NB4 (cell line): ENCODE measurements at regions not wholly inside any gene's neighbourhood (a gene's known extent, or its start where the extent isn't known, plus 50 kb on each side); places are given as distances from the start of the nearest gene placed in this dataset.

Source experiments
- POLR2A ChIP-seq: IDR thresholded peaks from 2 replicates; pipeline ENCODE4 v1.6.1; 2011; ENCODE audit warnings: mild to moderate bottlenecking; ENCODE audit not compliant: insufficient read length; ENCODE audit errors: extremely low read depth
- TF ChIP-seq, protein P1 (sequence below): IDR thresholded peaks from one replicate; pipeline ENCODE4 v1.5.1; 2012; ENCODE audit warnings: low read depth, low read length
- TF ChIP-seq, protein P2 (sequence below): IDR thresholded peaks from 2 replicates; pipeline ENCODE4 v1.6.1; 2011; ENCODE audit warnings: low read depth, low read length

DNA sequence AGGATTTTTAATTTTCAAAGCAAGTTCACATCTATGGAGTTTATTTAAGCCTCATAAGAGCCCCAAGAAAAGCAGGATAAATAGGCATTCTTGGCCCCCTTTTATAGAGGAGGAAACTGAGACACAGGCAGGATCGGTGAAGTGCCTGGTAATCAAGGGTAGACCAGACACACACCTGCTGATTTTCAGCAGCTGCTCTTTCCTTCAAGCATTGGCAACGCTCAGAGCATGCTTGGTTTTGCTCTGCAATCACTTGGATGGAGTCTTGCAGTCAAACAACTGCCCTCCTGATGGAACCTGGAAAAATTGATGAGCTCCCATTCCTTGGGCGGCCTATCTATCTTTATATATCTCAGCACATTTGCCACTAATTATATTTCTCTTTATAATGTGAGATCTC is 478.9 kb upstream of the CAMK1G start:
- TF ChIP-seq, protein P1, sequence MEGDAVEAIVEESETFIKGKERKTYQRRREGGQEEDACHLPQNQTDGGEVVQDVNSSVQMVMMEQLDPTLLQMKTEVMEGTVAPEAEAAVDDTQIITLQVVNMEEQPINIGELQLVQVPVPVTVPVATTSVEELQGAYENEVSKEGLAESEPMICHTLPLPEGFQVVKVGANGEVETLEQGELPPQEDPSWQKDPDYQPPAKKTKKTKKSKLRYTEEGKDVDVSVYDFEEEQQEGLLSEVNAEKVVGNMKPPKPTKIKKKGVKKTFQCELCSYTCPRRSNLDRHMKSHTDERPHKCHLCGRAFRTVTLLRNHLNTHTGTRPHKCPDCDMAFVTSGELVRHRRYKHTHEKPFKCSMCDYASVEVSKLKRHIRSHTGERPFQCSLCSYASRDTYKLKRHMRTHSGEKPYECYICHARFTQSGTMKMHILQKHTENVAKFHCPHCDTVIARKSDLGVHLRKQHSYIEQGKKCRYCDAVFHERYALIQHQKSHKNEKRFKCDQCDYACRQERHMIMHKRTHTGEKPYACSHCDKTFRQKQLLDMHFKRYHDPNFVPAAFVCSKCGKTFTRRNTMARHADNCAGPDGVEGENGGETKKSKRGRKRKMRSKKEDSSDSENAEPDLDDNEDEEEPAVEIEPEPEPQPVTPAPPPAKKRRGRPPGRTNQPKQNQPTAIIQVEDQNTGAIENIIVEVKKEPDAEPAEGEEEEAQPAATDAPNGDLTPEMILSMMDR, result no peak
- no peak for TF ChIP-seq POLR2A
- TF ChIP-seq, protein P2, sequence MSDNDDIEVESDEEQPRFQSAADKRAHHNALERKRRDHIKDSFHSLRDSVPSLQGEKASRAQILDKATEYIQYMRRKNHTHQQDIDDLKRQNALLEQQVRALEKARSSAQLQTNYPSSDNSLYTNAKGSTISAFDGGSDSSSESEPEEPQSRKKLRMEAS, result no peak
